OCI-LY1 (cell line): ENCODE measurements at regions not wholly inside any gene's neighbourhood (a gene's known extent, or its start where the extent isn't known, plus 50 kb on each side); places are given as distances from the start of the nearest gene placed in this dataset.

Experiments used
- H2AFZ ChIP-seq: fragments of 200-600 bp; sonication (generic), shearing (Covaris generic); 2 replicates; pipeline ENCODE4 v1.6.0; 2014; ENCODE audit warnings: antibody characterized with exemption, mild to moderate bottlenecking, low read length
- H3F3A ChIP-seq: fragments of 200-600 bp; sonication (generic), shearing (Covaris generic); 2 replicates; pipeline ENCODE4 v1.6.0; 2014; ENCODE audit warnings: mild to moderate bottlenecking, antibody characterized with exemption, low read length, moderate library complexity; ENCODE audit not compliant: insufficient read depth
- H3K27ac ChIP-seq: fragments of 200-600 bp; sonication (generic); 2 replicates; pipeline ENCODE4 v1.5.1; 2014; ENCODE audit warnings: low read length, mixed run types, mild to moderate bottlenecking, low read depth; ENCODE audit not compliant: poor library complexity, severe bottlenecking
- H3K27me3 ChIP-seq: fragments of 200-600 bp; sonication (generic); 2 replicates; pipeline ENCODE4 v1.6.0; 2014; ENCODE audit warnings: antibody characterized with exemption, mild to moderate bottlenecking, low read length, moderate library complexity; ENCODE audit not compliant: insufficient read depth
- H3K36me3 ChIP-seq: fragments of 200-600 bp; sonication (generic); 2 replicates; pipeline ENCODE4 v1.6.1; 2014; ENCODE audit warnings: mild to moderate bottlenecking, antibody characterized with exemption, low read length, moderate library complexity, mixed read lengths; ENCODE audit not compliant: insufficient read depth
- H3K4me1 ChIP-seq: fragments of 200-600 bp; sonication (generic); 2 replicates; pipeline ENCODE4 v1.5.1; 2014; ENCODE audit warnings: mild to moderate bottlenecking, low read length, moderate library complexity; ENCODE audit not compliant: insufficient read depth, severe bottlenecking
- H3K4me2 ChIP-seq: fragments of 200-600 bp; sonication (generic), shearing (Covaris generic); 2 replicates; pipeline ENCODE4 v1.6.1; 2014; ENCODE audit warnings: low read length
- H3K4me3 ChIP-seq: fragments of 200-600 bp; sonication (generic); 2 replicates; pipeline ENCODE4 v1.5.1; 2014; ENCODE audit warnings: low read length, low read depth, mild to moderate bottlenecking, mixed read lengths; ENCODE audit not compliant: poor library complexity, severe bottlenecking
- H3K79me2 ChIP-seq: fragments of 200-600 bp; shearing (Covaris generic); 2 replicates; pipeline ENCODE4 v1.6.1; 2016; ENCODE audit warnings: mixed run types, low read length, mixed read lengths; ENCODE audit not compliant: insufficient read depth
- H3K9ac ChIP-seq: fragments of 200-600 bp; sonication (generic), shearing (Covaris generic); 2 replicates; pipeline ENCODE4 v1.6.1; 2014; ENCODE audit warnings: mild to moderate bottlenecking, low read length, mixed read lengths
- H3K9me2 ChIP-seq: fragments of 200-600 bp; sonication (generic), shearing (Covaris generic); 2 replicates; pipeline ENCODE4 v1.6.1; 2014; ENCODE audit warnings: low read depth, mild to moderate bottlenecking, low read length, mixed read lengths
- H3K9me3 ChIP-seq: fragments of 200-600 bp; shearing (Covaris generic); 2 replicates; pipeline ENCODE4 v1.6.1; 2014; ENCODE audit warnings: low read length, mixed read lengths
- H4K20me1 ChIP-seq: fragments of 200-600 bp; sonication (generic), shearing (Covaris generic); 2 replicates; pipeline ENCODE4 v1.6.0; 2016; ENCODE audit warnings: mild to moderate bottlenecking, low read length; ENCODE audit not compliant: insufficient read depth
- EZH2 ChIP-seq: fragments of 200-600 bp; sonication (generic), shearing (Covaris generic); IDR thresholded peaks from 2 replicates; pipeline ENCODE4 v1.8.0; 2017; ENCODE audit warnings: borderline replicate concordance, mixed run types, mild to moderate bottlenecking, antibody characterized with exemption, low read length, moderate library complexity, mixed read lengths
- TF ChIP-seq, protein P1 (sequence below): fragments of 200-600 bp; sonication (generic), shearing (Covaris generic); IDR thresholded peaks from 2 replicates; pipeline ENCODE4 v1.5.1; 2017; ENCODE audit warnings: mild to moderate bottlenecking, antibody characterized with exemption, low read length, moderate library complexity, mixed read lengths

DNA sequence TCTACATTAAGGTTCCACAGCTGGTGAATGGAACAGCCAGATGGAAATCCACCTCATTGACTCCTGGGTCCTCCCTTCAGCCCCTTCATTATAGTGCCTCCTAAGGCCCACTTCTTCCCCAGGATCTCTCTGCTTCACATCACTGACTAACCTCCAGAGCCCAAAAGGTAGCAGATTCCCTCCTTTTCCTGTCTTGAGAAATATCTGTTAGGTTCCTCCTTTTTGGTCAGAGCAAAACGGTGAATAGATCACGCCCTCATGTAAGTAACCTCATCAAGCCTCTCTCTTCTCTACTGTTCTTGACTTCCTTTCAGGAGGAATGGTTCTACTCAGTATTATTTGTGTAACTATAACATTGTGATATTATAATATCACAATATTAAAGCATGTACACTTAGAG is 155.0 kb upstream of the SRD5A2 start:
- Histone ChIP-seq H3K4me1 (no peaks in the 10 kb centered on the region), H3F3A (no peaks in the 10 kb centered on the region), H3K4me3 (no peak overlapping the region), H3K27ac (no peak overlapping the region), H3K9ac (no peak overlapping the region), H3K79me2 (no peaks in the 10 kb centered on the region), H3K36me3 (no peaks in the 10 kb centered on the region), H3K27me3 (no peaks in the 10 kb centered on the region), H3K4me2 (no peak overlapping the region), H2AFZ (no peak overlapping the region), H4K20me1 (no peaks in the 10 kb centered on the region), H3K9me3 (no peaks in the 10 kb centered on the region), H3K9me2 (no peaks in the 10 kb centered on the region)
- TF ChIP-seq, protein P1, sequence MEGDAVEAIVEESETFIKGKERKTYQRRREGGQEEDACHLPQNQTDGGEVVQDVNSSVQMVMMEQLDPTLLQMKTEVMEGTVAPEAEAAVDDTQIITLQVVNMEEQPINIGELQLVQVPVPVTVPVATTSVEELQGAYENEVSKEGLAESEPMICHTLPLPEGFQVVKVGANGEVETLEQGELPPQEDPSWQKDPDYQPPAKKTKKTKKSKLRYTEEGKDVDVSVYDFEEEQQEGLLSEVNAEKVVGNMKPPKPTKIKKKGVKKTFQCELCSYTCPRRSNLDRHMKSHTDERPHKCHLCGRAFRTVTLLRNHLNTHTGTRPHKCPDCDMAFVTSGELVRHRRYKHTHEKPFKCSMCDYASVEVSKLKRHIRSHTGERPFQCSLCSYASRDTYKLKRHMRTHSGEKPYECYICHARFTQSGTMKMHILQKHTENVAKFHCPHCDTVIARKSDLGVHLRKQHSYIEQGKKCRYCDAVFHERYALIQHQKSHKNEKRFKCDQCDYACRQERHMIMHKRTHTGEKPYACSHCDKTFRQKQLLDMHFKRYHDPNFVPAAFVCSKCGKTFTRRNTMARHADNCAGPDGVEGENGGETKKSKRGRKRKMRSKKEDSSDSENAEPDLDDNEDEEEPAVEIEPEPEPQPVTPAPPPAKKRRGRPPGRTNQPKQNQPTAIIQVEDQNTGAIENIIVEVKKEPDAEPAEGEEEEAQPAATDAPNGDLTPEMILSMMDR, result no peak
- no peak for TF ChIP-seq EZH2

DNA sequence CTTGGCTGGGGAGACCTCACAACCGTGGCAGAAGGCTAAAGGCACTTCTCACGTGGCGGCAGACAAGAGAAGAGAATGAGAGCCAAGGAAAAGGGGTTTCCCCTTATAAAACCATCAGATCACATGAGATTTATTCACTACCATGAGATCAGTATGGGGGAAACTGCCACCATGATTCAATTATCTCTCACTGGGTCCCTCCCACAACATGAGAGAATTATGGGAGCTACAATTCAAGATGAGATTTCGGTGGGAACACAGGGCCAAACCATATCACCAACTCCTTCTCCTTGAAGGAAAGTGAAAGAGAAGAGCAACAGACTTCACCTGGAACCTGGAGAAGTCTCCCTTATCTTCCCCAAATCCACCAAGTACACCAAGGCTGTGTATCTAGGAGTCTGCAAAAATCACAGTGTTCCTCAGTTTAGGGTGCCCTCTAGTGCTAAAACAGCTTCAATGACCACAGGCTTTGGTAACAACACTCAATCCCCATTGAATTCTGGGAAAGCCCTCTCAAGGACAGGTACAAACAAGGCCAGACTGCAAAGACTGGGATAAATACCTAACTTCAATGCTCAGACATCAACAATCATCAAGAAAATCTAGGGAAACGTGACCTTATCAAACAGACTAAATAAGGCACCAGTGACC is 148.8 kb upstream of the SRD5A2 start:
- Histone ChIP-seq H3F3A (no peaks in the 10 kb centered on the region), H3K27me3 (no peaks in the 10 kb centered on the region), H3K9me2 (no peaks in the 10 kb centered on the region), H3K4me2 (no peak overlapping the region; the same call in 1 of the 2 replicates), H3K79me2 (no peaks in the 10 kb centered on the region), H3K36me3 (no peaks in the 10 kb centered on the region), H4K20me1 (no peaks in the 10 kb centered on the region), H3K9me3 (no peaks in the 10 kb centered on the region), H2AFZ (no peak overlapping the region), H3K4me3 (no peak overlapping the region), H3K27ac (no peak overlapping the region), H3K9ac (no peak overlapping the region), H3K4me1 (no peaks in the 10 kb centered on the region)
- TF ChIP-seq, protein P1, result peak; percentile 74
- TF ChIP-seq EZH2, result no peak

DNA sequence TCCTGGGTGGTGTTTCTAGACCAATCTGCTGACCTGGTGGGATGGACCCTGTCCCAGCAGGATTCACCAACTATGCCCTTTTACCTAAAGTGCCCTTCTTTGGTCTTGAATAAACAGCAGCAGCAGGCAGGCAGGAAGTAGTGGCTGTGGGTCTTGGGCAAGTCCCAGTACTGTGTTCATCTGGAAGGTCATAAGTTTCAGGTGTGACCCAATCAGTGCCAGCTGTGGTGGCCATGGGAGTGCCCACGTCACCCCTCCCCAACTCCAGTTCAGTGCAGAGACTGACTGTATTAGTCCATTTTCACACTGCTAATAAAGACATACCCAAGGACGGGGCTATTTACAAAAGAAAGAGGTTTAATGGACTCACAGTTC is 148.3 kb upstream of the SRD5A2 start:
- Histone ChIP-seq H3K27me3 (no peaks in the 10 kb centered on the region), H3K4me1 (no peaks in the 10 kb centered on the region), H3K9me3 (no peaks in the 10 kb centered on the region), H3K4me3 (no peak overlapping the region), H3K4me2 (no peak overlapping the region; the same call in 1 of the 2 replicates), H3K9me2 (no peaks in the 10 kb centered on the region), H3K79me2 (no peaks in the 10 kb centered on the region), H4K20me1 (no peaks in the 10 kb centered on the region), H3K36me3 (no peaks in the 10 kb centered on the region), H3K9ac (no peak overlapping the region), H2AFZ (no peak overlapping the region), H3K27ac (no peak overlapping the region), H3F3A (no peaks in the 10 kb centered on the region)
- TF ChIP-seq, protein P1, result no peak
- no peak for TF ChIP-seq EZH2
